NCI-H774 (cell line): ENCODE measurements at regions not wholly inside any gene's neighbourhood (a gene's known extent, or its start where the extent isn't known, plus 50 kb on each side); places are given as distances from the start of the nearest gene placed in this dataset.

Source experiments
- DNase-seq: peaks from one replicate; lab custom pipeline; 2025; lab: John Stamatoyannopoulos, UW

GRCh38 chr9:91132576-91133073 is 229.1 kb downstream of the AUH start:
- DNase-seq = no peak

GRCh38 chr9:91134608-91135007 is 227.1 kb downstream of the AUH start:
- DNase-seq = no peak

- no peak for DNase-seq
These were observed 224.3 kb downstream of the AUH start for GRCh38 chr9:91137391-91137790.

GRCh38 chr9:91138760-91139159 is 223.0 kb downstream of the AUH start:
- DNase-seq = no peak

- DNase-seq = no peak
These were observed 220.2 kb downstream of the AUH start for GRCh38 chr9:91141407-91141965.

GRCh38 chr9:91143162-91143561 is 218.6 kb downstream of the AUH start:
- no peak for DNase-seq

- DNase-seq = no peak
These were observed 218.1 kb downstream of the AUH start for GRCh38 chr9:91143642-91144041.

- DNase-seq = no peak
These were observed 216.9 kb downstream of the AUH start for GRCh38 chr9:91144769-91145168.

GRCh38 chr9:91145496-91145895 is 216.2 kb downstream of the AUH start:
- no peak for DNase-seq

- DNase-seq = no peak
These were observed 215.2 kb downstream of the AUH start for GRCh38 chr9:91146391-91147019.

- DNase-seq = no peak
These were observed 214.5 kb downstream of the AUH start for GRCh38 chr9:91147079-91147708.

GRCh38 chr9:91148306-91148705 is 213.4 kb downstream of the AUH start:
- DNase-seq = no peak

- no peak for DNase-seq
These were observed 211.3 kb downstream of the AUH start for GRCh38 chr9:91150273-91150997.

- no peak for DNase-seq
These were observed 210.6 kb downstream of the AUH start for GRCh38 chr9:91150998-91151717.

GRCh38 chr9:91151718-91152095 is 210.0 kb downstream of the AUH start:
- no peak for DNase-seq

GRCh38 chr9:91154686-91155085 is 207.0 kb downstream of the AUH start:
- no peak for DNase-seq

GRCh38 chr9:91155181-91155580 is 206.5 kb downstream of the AUH start:
- no peak for DNase-seq

GRCh38 chr9:91155746-91156376 is 205.9 kb downstream of the AUH start:
- DNase-seq = no peak

- no peak for DNase-seq
These were observed 205.1 kb downstream of the AUH start for GRCh38 chr9:91156451-91157234.

- no peak for DNase-seq
These were observed 203.8 kb downstream of the AUH start for GRCh38 chr9:91157883-91158282.

- no peak for DNase-seq
These were observed 203.4 kb downstream of the AUH start for GRCh38 chr9:91158286-91158685.
